Raji (cell line): ENCODE measurements at regions not wholly inside any gene's neighbourhood (a gene's known extent, or its start where the extent isn't known, plus 50 kb on each side); places are given as distances from the start of the nearest gene placed in this dataset.

ENCODE experiments used
- POLR2A ChIP-seq: IDR thresholded peaks from 2 replicates; pipeline ENCODE4 v1.6.1; 2011; ENCODE audit warnings: low read depth, low read length, control low read depth; ENCODE audit not compliant: insufficient read depth

DNA sequence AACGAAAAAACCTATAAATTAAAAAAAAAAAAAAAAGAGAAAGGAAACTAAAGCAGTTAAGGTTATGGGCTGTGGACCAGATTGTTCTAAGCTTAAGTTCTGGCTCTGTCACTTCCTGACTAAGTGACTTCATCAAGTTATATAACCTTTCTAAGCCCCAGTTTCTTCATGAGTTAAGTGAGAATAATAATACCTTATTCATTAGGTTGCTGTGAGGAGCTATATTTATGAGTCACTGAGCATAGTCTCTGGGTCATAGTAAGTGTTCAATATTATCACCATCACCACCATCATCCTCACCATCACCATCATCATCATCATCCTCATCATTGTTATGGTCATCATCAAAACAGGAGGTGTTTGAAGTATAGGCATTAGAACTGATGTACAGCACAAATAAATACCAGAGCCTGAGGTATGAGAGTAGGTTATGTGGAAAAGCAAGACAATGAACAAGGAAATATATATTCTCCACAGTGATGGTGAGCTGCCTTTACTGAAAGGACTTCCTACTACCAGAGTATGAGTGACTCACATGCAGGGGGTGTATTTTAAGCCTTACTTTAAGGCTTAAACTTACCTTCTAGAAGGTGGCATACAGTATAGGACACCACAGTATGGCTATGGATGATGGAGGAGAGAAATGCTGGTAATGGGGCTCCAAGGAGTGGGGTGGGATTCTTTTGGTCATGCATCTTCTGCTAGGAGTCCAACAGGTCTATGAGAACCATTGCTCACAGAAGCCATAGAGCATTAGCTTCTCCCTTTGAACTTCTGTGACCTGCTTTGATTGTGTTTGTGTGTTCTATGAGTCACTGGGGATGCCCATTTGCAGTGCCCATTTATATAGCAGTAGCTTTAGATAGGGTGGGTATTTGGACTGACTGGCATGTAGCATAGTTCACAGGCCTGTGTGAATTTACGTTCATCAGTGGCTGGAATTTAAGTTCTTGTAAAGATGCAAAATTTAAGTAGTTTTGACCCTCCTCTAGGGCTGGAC, 104.4 kb downstream of the KLF5 start:
- no peak for TF ChIP-seq POLR2A

DNA sequence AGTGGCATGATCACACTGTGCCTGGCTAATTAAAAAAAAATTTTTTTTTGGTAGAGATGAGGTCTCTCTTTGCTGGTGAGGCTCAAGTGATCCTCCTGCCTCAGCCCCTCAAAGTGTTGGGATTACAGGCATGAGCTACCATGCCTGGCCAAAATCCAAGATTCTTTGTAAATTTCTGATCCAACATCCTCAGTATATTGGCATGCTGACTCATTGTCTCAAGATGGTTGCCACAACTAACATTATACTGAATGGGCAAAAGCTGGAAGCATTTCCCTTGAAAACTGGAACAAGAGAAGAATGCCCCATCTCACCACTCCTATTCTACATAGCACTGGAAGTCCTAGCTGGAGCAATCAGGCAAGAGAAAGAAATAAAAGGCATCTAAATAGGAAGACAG, 100.0 kb downstream of the KLF5 start:
- no peak for TF ChIP-seq POLR2A

DNA sequence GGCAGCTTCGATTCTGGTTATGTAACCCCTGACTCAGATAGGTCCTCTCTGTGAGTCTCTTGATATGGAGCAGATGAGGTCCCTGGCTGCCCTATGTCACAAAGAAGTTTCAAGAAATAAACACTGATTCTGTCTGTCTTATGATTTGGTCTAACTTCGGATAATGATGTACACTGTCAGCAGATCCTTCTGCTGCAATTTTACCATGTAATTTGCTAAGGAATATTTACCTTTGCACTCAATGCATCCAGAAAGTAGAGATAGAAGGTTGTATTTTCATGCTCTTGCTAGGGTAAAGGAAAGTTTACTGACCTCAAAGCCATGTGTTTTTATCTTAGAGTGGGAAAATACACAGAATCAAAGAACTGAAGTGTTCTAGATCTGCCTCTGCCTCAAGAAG, 98.2 kb downstream of the KLF5 start:
- TF ChIP-seq POLR2A, result no peak

DNA sequence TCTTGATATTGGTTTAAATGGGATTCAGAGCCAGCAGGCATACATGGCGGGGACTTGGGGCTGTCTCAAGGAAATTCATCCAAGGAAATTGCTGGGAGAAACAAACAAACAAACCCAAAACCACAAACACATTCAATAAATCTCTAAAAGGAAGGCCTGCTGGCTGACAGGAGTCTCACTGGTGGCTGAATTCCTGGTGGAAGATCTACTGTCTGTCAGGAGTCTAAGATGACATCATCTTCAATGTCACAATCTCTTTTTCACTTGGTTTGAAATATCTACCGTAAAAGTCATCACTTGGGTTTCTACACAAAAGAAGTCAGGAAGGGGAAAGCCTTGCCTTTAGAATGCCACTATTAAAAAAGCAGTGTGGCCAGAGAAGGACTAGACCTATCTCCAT, 87.9 kb downstream of the KLF5 start:
- no peak for TF ChIP-seq POLR2A

DNA sequence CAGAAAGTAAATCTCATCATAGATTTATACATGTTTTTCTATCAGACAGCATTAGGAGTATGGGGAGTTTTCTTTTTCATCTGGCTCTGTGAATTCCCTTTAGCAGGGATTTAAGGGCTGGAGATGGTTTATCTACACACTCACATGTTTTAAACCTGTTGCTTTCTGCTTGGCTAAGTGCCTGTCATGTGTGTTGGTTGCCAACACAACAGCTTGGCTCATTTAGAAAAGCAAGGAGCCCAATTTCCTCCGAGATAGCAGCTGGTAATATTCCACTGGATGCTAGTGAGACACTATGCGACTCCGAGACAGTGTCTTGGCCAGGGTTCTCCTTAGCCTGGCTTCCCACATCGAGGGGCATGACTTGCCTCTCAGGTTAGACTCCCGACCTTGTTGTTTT, 83.3 kb downstream of the KLF5 start:
- no peak for TF ChIP-seq POLR2A

DNA sequence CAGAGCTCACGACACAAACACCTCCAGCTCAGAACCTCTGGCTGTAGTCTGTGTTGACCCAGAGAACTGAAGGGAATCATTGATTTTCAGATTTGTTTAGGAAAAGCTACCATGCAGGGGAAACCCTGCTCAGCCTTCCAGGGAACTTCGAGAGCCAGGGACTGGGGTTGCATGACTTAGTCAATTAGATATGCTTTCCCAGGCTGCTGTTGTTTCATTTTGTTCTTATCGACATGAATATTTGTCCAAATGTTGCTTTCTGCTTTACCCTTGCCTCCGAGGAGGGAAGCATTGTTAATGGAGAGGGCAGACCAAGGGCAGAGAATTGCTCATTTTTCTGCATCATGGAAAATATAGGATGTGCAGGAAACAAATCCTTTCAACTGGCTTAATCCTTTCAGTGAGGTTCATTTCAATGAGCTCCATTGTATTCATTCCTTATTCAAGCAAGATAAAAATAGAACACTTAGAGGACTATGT, 82.5 kb downstream of the KLF5 start:
- TF ChIP-seq POLR2A, result no peak

DNA sequence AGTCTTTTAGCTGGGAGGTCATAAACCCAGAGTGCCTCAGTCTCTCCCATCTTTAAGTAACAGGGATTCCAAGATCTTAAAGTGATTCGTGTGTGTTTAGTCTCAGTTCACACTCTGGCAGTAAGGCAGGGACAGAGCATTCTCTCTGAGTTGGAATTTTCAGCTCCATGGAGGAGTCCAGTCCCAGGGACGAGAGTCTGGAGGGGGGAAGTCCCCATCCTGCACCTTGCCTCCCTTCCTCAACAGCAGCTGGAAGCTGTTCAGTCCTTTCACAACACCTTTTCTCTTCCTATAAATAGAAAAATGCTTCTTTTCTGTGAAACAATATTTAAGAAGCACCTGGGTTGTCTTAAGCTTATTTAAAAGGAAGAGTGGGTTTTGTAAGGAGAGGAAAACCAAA, 82.0 kb downstream of the KLF5 start:
- TF ChIP-seq POLR2A, result no peak

DNA sequence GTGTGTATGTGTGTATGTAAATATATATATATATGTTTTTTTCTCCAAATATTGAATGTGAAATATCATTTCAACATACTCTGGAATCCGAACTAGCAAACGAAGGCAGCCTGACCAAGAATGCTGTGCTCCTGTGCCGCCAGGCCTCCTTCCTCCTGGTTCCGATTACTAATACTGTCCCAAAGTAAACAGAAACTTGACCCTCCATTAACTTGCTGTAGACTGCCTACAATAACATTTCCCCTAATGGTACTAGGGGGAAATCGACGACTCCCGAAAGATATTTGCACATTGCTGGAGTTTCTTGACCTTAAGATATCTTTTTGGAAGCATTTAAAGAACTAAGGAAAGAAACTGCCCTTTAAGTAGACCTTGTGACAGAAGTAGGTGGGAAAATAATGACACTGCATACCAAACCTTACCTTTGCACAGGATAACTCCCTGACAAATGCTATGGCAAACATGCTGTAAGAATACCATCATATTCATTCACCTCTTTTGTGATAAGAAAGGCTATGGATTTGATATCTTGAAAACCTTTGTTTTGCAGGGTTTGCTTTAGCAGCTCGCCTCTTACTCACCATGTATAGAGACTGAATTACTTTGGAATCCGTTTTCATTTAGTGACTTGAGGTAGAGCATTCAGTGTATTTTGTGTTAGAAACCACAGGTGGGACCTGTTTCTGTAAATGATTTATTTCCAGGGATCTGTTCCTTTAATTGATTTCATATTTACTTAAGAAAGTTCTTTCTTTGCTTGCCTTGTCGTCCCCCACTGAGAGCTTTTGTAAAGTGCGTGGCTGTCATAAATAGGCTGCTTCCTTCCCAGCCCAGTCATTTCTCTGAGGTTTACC, 80.1 kb downstream of the KLF5 start:
- TF ChIP-seq POLR2A, result no peak

DNA sequence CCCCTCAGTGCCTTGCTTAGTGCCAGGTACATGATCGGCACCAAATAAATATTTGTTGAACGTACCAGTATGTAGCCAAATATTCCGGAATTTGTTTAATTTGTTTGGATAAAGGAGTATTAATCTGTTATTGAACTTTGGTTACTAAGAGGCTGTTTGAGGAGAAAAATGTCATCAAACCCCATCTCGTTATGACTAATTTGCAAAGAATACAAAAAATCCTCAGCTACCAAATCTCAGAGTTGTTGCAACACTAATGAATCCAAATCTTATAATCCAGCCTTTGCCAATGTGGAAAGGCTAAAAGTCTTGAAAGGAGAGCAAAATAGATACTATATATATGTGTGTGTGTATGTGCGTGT, 79.5 kb downstream of the KLF5 start:
- no peak for TF ChIP-seq POLR2A

DNA sequence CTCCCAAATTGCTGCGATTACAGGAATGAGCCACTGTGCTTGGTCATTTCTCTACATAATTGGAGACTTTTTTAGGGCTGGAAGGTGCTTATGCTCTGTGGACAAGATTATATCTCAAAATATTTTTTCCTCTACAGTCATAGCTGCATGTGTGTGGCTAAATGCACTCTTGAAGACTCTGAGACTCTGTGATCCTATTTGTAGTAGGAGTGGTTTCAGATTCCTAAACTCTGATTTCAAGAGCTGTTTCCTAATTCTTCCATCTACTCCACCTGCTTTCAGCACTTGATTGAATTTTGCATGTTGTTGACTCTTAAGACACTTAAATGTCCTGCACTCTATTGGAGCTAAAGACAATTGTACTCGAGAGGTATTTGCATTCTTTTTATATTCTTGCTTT, 78.0 kb downstream of the KLF5 start:
- no peak for TF ChIP-seq POLR2A

DNA sequence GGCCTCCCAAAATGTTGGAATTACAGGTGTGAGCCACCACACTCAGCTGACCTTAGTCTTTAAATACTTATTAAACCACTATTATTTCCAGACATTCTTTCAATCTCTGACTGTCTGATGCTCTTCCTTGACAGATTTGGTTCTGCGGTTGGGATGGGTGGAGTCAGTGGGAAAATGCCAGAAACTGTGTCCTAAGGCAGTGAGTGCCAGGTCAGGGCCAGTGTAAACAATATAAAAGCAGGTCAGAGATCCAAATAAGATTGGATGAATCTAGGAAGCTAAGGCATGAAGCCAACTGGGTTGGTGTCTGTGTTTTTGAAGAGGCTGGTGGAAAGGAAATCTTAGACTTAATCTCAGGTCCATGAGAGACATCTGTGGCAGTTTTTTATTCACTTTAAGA, 74.7 kb downstream of the KLF5 start:
- TF ChIP-seq POLR2A, result no peak

DNA sequence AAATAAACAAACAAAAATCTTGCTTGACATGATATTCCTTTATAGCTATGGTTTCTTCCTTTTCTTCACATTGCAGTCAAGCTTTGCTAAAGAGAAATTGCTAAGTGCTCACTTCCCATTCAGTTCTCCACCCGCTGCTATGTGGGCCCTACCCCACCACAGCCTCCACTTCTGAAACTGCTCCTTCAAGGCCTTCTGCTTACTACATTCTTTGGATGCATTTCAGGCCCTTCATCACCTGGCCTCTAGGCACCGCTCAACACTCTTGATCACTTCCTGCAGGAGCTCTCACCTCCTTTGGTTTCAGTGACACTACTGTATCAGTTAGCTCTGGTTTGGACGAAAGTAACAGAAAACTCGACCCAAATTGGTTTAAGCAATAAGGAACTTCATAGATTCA, 72.4 kb downstream of the KLF5 start:
- no peak for TF ChIP-seq POLR2A

DNA sequence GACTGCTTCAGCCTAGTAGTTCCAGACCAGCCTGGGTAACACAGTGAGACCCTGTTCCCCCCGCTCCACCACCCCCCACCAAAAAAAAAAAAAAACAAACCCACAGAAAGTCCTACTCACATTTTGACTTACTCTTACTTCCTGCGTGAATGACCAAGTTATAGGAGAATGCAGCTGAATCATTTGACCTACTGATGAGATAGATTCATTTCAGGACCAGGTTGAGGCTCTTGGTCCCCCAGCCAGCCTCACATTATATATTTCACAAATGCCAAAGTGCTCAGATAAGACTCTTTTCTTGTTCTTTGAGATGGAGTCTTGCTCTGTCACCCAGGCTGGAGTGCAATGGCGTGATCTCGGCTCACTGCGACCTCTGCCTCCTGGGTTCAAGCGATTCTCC, 70.2 kb downstream of the KLF5 start:
- no peak for TF ChIP-seq POLR2A
